Forelimb muscle (tissue), 1 donor: ENCODE measurements at regions not wholly inside any gene's neighbourhood (a gene's known extent, or its start where the extent isn't known, plus 50 kb on each side); places are given as distances from the start of the nearest gene placed in this dataset.
"Not testable (repeated sequence)": the region's sequence is repeated elsewhere in the genome, so short reads cannot be mapped to it uniquely, and the experiment has no call there.

ENCODE experiments used
- DNase-seq: peaks from one replicate; pipeline ENCODE4 v3.0.0-alpha.2; 2013; ENCODE audit warnings: low read depth

GRCh38 chr5:152689250-152689711, 284.2 kb upstream of the NMUR2 start:
- DNase-seq: no peak

GRCh38 chr5:152694231-152694630, 289.2 kb upstream of the NMUR2 start:
- DNase-seq: no peak

GRCh38 chr5:152701305-152701949, 296.3 kb upstream of the NMUR2 start:
- DNase-seq: no peak

GRCh38 chr5:152704286-152704685, 299.2 kb upstream of the NMUR2 start:
- DNase-seq: no peak

- DNase-seq: no peak
Measured at GRCh38 chr5:152711801-152712388, 306.8 kb upstream of the NMUR2 start.

GRCh38 chr5:152717393-152717792, 312.3 kb upstream of the NMUR2 start:
- no peak for DNase-seq

GRCh38 chr5:152723482-152723881, 318.4 kb upstream of the NMUR2 start:
- DNase-seq: no peak

GRCh38 chr5:152730176-152730575, 325.1 kb upstream of the NMUR2 start:
- DNase-seq: no peak

GRCh38 chr5:152736906-152737305, 331.8 kb upstream of the NMUR2 start:
- no peak for DNase-seq

- DNase-seq: no peak
Measured at GRCh38 chr5:152739916-152740315, 334.8 kb upstream of the NMUR2 start.

GRCh38 chr5:152741126-152741525, 336.0 kb upstream of the NMUR2 start:
- not testable (repeated sequence) for DNase-seq

GRCh38 chr5:152787709-152788217, 382.7 kb upstream of the NMUR2 start:
- not testable (repeated sequence) for DNase-seq

GRCh38 chr5:152801886-152802285, 396.8 kb upstream of the NMUR2 start:
- DNase-seq: no peak

GRCh38 chr5:152804179-152804578, 399.1 kb upstream of the NMUR2 start:
- DNase-seq: no peak

GRCh38 chr5:152811988-152812387, 406.9 kb upstream of the NMUR2 start:
- DNase-seq: no peak

GRCh38 chr5:152813526-152813925, 408.4 kb upstream of the NMUR2 start:
- DNase-seq: no peak

- DNase-seq: no peak
Measured at GRCh38 chr5:152819891-152820290, 414.8 kb upstream of the NMUR2 start.

GRCh38 chr5:152824316-152824715, 419.2 kb upstream of the NMUR2 start:
- no peak for DNase-seq

- DNase-seq: no peak
Measured at GRCh38 chr5:152838241-152838786, 433.2 kb upstream of the NMUR2 start.

GRCh38 chr5:152844713-152845112, 439.6 kb upstream of the NMUR2 start:
- DNase-seq: no peak

GRCh38 chr5:152853361-152853760, 448.3 kb upstream of the NMUR2 start:
- DNase-seq: no peak

GRCh38 chr5:152855441-152855840, 450.4 kb upstream of the NMUR2 start:
- no peak for DNase-seq

- DNase-seq: no peak
Measured at GRCh38 chr5:152861231-152861630, 456.2 kb upstream of the NMUR2 start.
